B cell (primary cell): ENCODE measurements at regions not wholly inside any gene's neighbourhood (a gene's known extent, or its start where the extent isn't known, plus 50 kb on each side); places are given as distances from the start of the nearest gene placed in this dataset.

Source experiments
- ATAC-seq: fragments of 200-7000 bp; cut with Tn5 transposase; one replicate; pipeline ENCODE4 v1.10.0; 2021; ENCODE audit warnings: low read depth, mild to moderate bottlenecking, moderate number of reproducible peaks, moderate library complexity
- CTCF ChIA-PET: fragments of 350-600 bp; sonication (Branson Sonifier 250); formaldehyde crosslinking; loops from one replicate; lab custom pipeline; 2021; ENCODE audit warnings: antibody characterized with exemption, inconsistent platforms; lab: Charles Lee
- POLR2A ChIA-PET: fragments of 350-600 bp; sonication (Branson Sonifier 250); formaldehyde crosslinking; loops from one replicate; lab custom pipeline; 2021; ENCODE audit warnings: antibody characterized with exemption; lab: Charles Lee
- DNase-seq: peaks from one replicate; pipeline ENCODE4 v3.0.0; 2013
- H2AFZ ChIP-seq: 2 replicates; pipeline ENCODE4 v1.6.1; 2012; ENCODE audit warnings: mild to moderate bottlenecking, low read depth, low read length; ENCODE audit not compliant: insufficient read depth, poor library complexity, severe bottlenecking
- H3K27ac ChIP-seq, 2 donors: 1 replicate in 1 of 2; 2 replicates in 1 of 2; pipeline ENCODE4 v1.5.1; 2012 to 2013; ENCODE audit warnings: low read length in 2 of 2, mild to moderate bottlenecking in 2 of 2, moderate library complexity in 1 of 2
- H3K27me3 ChIP-seq, 4 experiments: fragments of 200-600 bp in 1 of 4; sonication (generic) in 1 of 4; replicated peaks in 1 of 4; 1 replicate in 2 of 4; 2 replicates in 2 of 4; pipeline versions ENCODE4 v1.6.1 to v1.7.0; 2013 to 2016; ENCODE audit warnings: low read length in 3 of 4, mild to moderate bottlenecking in 2 of 4, mixed read lengths in 1 of 4, moderate library complexity in 1 of 4; ENCODE audit not compliant: insufficient read depth in 4 of 4, control insufficient read depth in 3 of 4; ENCODE audit errors: control extremely low read depth in 1 of 4
- H3K36me3 ChIP-seq, 2 experiments: replicated peaks in 1 of 2; 1 replicate in 1 of 2; 2 replicates in 1 of 2; pipeline versions ENCODE4 v1.6.1 to v1.7.1; 2013; ENCODE audit warnings: low read length in 1 of 2; ENCODE audit not compliant: insufficient read depth in 2 of 2, control insufficient read depth in 1 of 2; ENCODE audit errors: control extremely low read depth in 1 of 2, extremely low read depth in 1 of 2
- H3K4me1 ChIP-seq, 2 donors: fragments of 200-600 bp in 1 of 2; sonication (generic) in 1 of 2; 1 replicate in 1 of 2; 2 replicates in 1 of 2; pipeline versions ENCODE4 v1.5.1 to v1.6.1; 2013 to 2017; ENCODE audit warnings: low read length in 2 of 2; ENCODE audit not compliant: control insufficient read depth in 2 of 2, insufficient read depth in 2 of 2
- H3K4me2 ChIP-seq: replicated peaks from 2 replicates; pipeline ENCODE3; 2012; ENCODE audit warnings: mild to moderate bottlenecking, low read depth, low read length; ENCODE audit not compliant: poor library complexity, severe bottlenecking
- H3K4me3 ChIP-seq, 5 experiments: fragments of 200-600 bp in 1 of 5; sonication (generic) in 1 of 5; 1 replicate in 3 of 5; 2 replicates in 2 of 5; pipeline versions ENCODE4 v1.5.1 to v1.7.0; 2011 to 2016; ENCODE audit warnings: low read length in 4 of 5, mild to moderate bottlenecking in 4 of 5, low read depth in 2 of 5, control low read depth in 1 of 5, moderate library complexity in 1 of 5; ENCODE audit not compliant: insufficient read depth in 1 of 5; ENCODE audit errors: control extremely low read depth in 1 of 5, extremely low read depth in 1 of 5
- H3K79me2 ChIP-seq: fragments of 200-600 bp; sonication (generic); one replicate; pipeline ENCODE4 v1.6.0; 2016; ENCODE audit warnings: low read length; ENCODE audit not compliant: control insufficient read depth, insufficient read depth
- H3K9ac ChIP-seq: fragments of 200-600 bp; sonication (generic); 2 replicates; pipeline ENCODE4 v1.6.1; 2017; ENCODE audit warnings: mild to moderate bottlenecking, low read length, moderate library complexity
- H3K9me3 ChIP-seq, 3 donors: one replicate each; pipeline versions ENCODE4 v1.6.1 to v1.7.1; 2013; ENCODE audit warnings: low read length in 2 of 3; ENCODE audit not compliant: control insufficient read depth in 2 of 3, insufficient read depth in 1 of 3; ENCODE audit errors: control extremely low read depth in 1 of 3
- H4K20me1 ChIP-seq: 2 replicates; pipeline ENCODE4 v1.6.0; 2012; ENCODE audit warnings: mild to moderate bottlenecking, low read length; ENCODE audit not compliant: insufficient read depth, control insufficient read depth, poor library complexity, severe bottlenecking
- H3K27ac Mint-ChIP-seq: one replicate; pipeline ENCODE4 v1.8.0; 2021; ENCODE audit warnings: mixed read lengths
- H3K27me3 Mint-ChIP-seq: one replicate; pipeline ENCODE4 v1.8.0; 2021; ENCODE audit warnings: mixed read lengths
- H3K4me1 Mint-ChIP-seq: one replicate; pipeline ENCODE4 v1.8.0; 2021; ENCODE audit warnings: mixed read lengths
- H3K4me3 Mint-ChIP-seq: one replicate; pipeline ENCODE4 v1.8.0; 2021; ENCODE audit warnings: mixed read lengths
- H3K9me3 Mint-ChIP-seq: one replicate; pipeline ENCODE4 v1.8.0; 2022; ENCODE audit warnings: mixed read lengths; ENCODE audit not compliant: insufficient read depth
- CTCF ChIP-seq: fragments of 200-600 bp; IDR thresholded peaks from one replicate; pipeline ENCODE4 v1.8.0; 2022; ENCODE audit warnings: antibody characterized with exemption, mild to moderate bottlenecking
- EZH2 ChIP-seq: IDR thresholded peaks from 2 replicates; pipeline ENCODE4 v1.6.1; 2012; ENCODE audit warnings: borderline replicate concordance, low read depth, mild to moderate bottlenecking, moderate library complexity, low read length; ENCODE audit not compliant: insufficient read depth, poor library complexity, severe bottlenecking
- WGBS: methylation state at CpG from one replicate; pipeline ENCODE4 v1.1.5; 2013; ENCODE audit warnings: missing lambda C conversion rate; ENCODE audit not compliant: insufficient coverage; 5-methylcytosine and 5-hydroxymethylcytosine counted together
- intact Hi-C: fragments of 100-400 bp; cut with micrococcal nuclease; formaldehyde crosslinking; loops from one replicate; pipeline ENCODE4 v1.10.0; 2022

- CTCF ChIA-PET = no interaction called here
- H3K27ac ChIP-seq = no peak overlapping the region
- peaks cover 0 to 8% (median 0%) of the 10 kb centered on the region in 3 donors for H3K9me3 ChIP-seq
- H3K36me3 ChIP-seq = no peaks in the 10 kb centered on the region
- H3K79me2 ChIP-seq = no peaks in the 10 kb centered on the region
- WGBS = 90% methylated on average over 14 of the region's 14 CpGs
- DNase-seq = no peak
- ATAC-seq = no peak
- POLR2A ChIA-PET = no interaction called here
- no peak overlapping the region for H3K4me2 ChIP-seq
- Mint-ChIP-seq H3K9me3 (peaks cover 4% of the 10 kb centered on the region), H3K27ac (no peak overlapping the region), H3K27me3 (peaks cover 39% of the 10 kb centered on the region), H3K4me1 (peaks cover 20% of the 10 kb centered on the region), H3K4me3 (no peak overlapping the region)
- intact Hi-C loops = no loop called here
- H4K20me1 ChIP-seq = no peaks in the 10 kb centered on the region
- H3K4me3 ChIP-seq = no peak overlapping the region
- no peak for TF ChIP-seq CTCF
- TF ChIP-seq EZH2 = no peak
- H2AFZ ChIP-seq = no peak overlapping the region
- H3K9ac ChIP-seq = no peak overlapping the region
- peaks cover 0 to 33% (median under 1%) of the 10 kb centered on the region in 4 experiments for H3K27me3 ChIP-seq
- H3K4me1 ChIP-seq = peaks cover 6 to 16% of the 10 kb centered on the region in 2 donors
Observed at GRCh38 chr2:8550937-8551621, 130.8 kb upstream of the ID2 start.

GRCh38 chr2:8551622-8552074 lies 130.2 kb upstream of the ID2 start:
- H3K4me1 Mint-ChIP-seq = peaks cover 18% of the 10 kb centered on the region
- no peaks in the 10 kb centered on the region for H3K79me2 ChIP-seq
- no peak overlapping the region for H2AFZ ChIP-seq
- peaks cover 6 to 16% of the 10 kb centered on the region in 2 donors for H3K4me1 ChIP-seq
- H3K9me3 Mint-ChIP-seq = peaks cover 4% of the 10 kb centered on the region
- no peak overlapping the region for H3K27ac Mint-ChIP-seq
- no peaks in the 10 kb centered on the region for H3K36me3 ChIP-seq
- DNase-seq = no peak
- no peak overlapping the region for H3K4me3 ChIP-seq
- H3K9me3 ChIP-seq = peaks cover 0 to 4% (median 0%) of the 10 kb centered on the region in 3 donors
- peak; percentile 41 for ATAC-seq
- peak overlapping the region; percentile 45 for H3K4me2 ChIP-seq
- intact Hi-C loops = no loop called here
- ChIA-PET POLR2A (no interaction called here), CTCF (no interaction called here)
- H3K9ac ChIP-seq = no peak overlapping the region
- H3K4me3 Mint-ChIP-seq = peak overlapping the region; percentile 66
- no peak for TF ChIP-seq CTCF
- no peak for TF ChIP-seq EZH2
- H3K27me3 ChIP-seq = peaks cover 0 to 29% (median 0%) of the 10 kb centered on the region in 4 experiments
- H3K27me3 Mint-ChIP-seq = peaks cover 40% of the 10 kb centered on the region
- no peak overlapping the region for H3K27ac ChIP-seq
- H4K20me1 ChIP-seq = no peaks in the 10 kb centered on the region
- 37% methylated on average over 7 of the region's 8 CpGs for WGBS
